Suprapubic skin (tissue), 4 donors: ENCODE measurements at regions not wholly inside any gene's neighbourhood (a gene's known extent, or its start where the extent isn't known, plus 50 kb on each side); places are given as distances from the start of the nearest gene placed in this dataset.

Experiments
- CTCF ChIP-seq, 2 donors: fragments of 200-600 bp in 1 of 2; fragments of 450-650 bp in 1 of 2; sonication (generic) in 1 of 2; IDR thresholded peaks; one replicate each; pipeline ENCODE4 v1.5.1; 2016 to 2019; ENCODE audit warnings: antibody characterized with exemption in 2 of 2, mild to moderate bottlenecking in 1 of 2, moderate library complexity in 1 of 2
- EP300 ChIP-seq: sonication (generic); formaldehyde crosslinking; IDR thresholded peaks from one replicate; pipeline ENCODE4 v1.6.1; 2017; ENCODE audit warnings: antibody characterized with exemption
- POLR2A ChIP-seq, 2 donors: fragments of 450-650 bp; IDR thresholded peaks; one replicate each; pipeline ENCODE4 v1.6.1; 2017; ENCODE audit warnings: antibody characterized with exemption in 2 of 2, mild to moderate bottlenecking in 2 of 2, moderate library complexity in 2 of 2
- POLR2AphosphoS5 ChIP-seq, 3 donors: sonication (generic); formaldehyde crosslinking; IDR thresholded peaks; one replicate each; pipeline ENCODE4 v1.6.1; 2017; ENCODE audit warnings: antibody characterized with exemption in 3 of 3

GRCh38 chr6:135586844-135587243, 89.3 kb upstream of the AHI1 start:
- TF ChIP-seq EP300: no peak
- TF ChIP-seq CTCF (IDR thresholded peaks at IDR 0.05): no peak
- no peak for TF ChIP-seq POLR2A (IDR thresholded peaks at IDR 0.05)
- TF ChIP-seq POLR2AphosphoS5 (IDR thresholded peaks at IDR 0.05): no peak
